Right lobe of liver (tissue), 4 donors: ENCODE measurements at regions not wholly inside any gene's neighbourhood (a gene's known extent, or its start where the extent isn't known, plus 50 kb on each side); places are given as distances from the start of the nearest gene placed in this dataset.

Experiments used
- CTCF ChIP-seq, 4 donors: fragments of 200-600 bp in 3 of 4; fragments of 450-650 bp in 1 of 4; IDR thresholded peaks; one replicate each; pipeline versions ENCODE4 v1.5.1 to v1.8.0; 2016 to 2022; ENCODE audit warnings: antibody characterized with exemption in 4 of 4, mild to moderate bottlenecking in 2 of 4
- POLR2A ChIP-seq: fragments of 450-650 bp; IDR thresholded peaks from one replicate; pipeline ENCODE4 v1.6.1; 2017; ENCODE audit warnings: antibody characterized with exemption, mild to moderate bottlenecking
- donor health status: DM: no; HTN: no; CAD: no.
- donor health status: DM: no; HTN: no; CAD: no.
- donor health status: DM: no; HTN: yes; CAD: no.

GRCh38 chr6:50463931-50464330, 249.4 kb upstream of the TFAP2D start:
- TF ChIP-seq CTCF (IDR thresholded peaks at IDR 0.05): no peak
- TF ChIP-seq POLR2A: no peak
